ENCODE measurements at regions not wholly inside any gene's neighbourhood (a gene's known extent, or its start where the extent isn't known, plus 50 kb on each side); places are given as distances from the start of the nearest gene placed in this dataset.

DNA sequence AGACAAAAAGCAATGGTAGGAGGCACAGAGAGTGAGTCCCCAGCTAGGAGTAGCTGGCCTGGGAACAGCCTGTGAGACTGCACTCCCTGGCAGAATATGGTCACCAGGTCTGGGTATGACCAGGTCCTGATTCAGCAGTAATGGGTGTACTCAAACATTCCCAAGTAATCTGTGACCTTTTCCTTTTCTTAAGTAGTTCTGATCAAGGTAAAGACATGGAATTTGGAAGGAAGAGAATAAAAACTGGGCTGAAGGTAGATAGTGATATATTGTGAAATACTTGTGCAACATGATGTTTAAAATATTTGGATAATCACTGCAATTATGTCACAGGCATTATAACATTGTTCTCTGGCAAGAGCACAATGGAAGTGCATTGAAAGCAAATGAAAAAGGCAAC, 147.2 kb upstream of the DPYD start:
- no peak for DNase-seq (ENCODE audit: low read depth in 2 of 2)

- no peak for DNase-seq (ENCODE audit: low read depth in 2 of 2)
Observed at GRCh38 chr1:98066911-98067310, 146.1 kb upstream of the DPYD start.

DNA sequence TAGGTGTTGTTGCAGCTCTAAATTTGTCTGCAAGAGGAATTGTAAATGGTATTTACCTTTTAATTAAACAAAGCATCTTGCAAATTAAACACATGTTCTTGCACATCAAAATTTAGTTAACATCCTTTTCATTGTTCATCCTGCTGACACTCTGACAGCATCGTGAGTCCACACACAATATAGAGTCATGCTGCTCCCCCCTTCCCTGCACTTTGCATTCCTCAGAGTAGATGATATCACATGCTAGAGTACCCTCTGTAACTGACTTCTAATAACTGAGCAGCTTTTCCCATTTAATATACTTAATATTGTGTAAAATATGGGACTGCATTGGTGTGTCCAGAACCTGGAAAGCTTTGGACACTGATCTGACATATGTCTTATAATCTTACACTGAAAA, 138.8 kb upstream of the DPYD start:
- DNase-seq (ENCODE audit: low read depth in 2 of 2): no peak

DNA sequence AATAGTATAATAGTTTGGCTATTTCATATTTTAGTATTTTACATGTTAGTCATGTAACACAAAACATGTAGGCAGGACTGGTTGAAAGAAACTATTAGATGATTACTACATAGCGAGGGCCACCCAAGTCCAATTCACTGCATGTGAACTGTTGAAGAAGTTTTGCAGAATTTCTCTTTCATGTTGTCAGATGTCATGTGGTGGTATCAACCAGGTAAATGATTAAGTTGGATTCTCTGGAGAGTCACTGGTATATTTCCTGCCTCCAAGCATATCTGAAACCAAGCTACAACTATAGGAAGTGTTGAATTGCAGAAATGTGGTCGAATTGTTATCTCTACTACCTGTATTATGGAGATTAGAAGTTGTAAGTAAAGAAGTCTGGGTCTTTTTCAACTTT, 137.8 kb upstream of the DPYD start:
- DNase-seq (ENCODE audit: low read depth in 2 of 2): no peak

DNA sequence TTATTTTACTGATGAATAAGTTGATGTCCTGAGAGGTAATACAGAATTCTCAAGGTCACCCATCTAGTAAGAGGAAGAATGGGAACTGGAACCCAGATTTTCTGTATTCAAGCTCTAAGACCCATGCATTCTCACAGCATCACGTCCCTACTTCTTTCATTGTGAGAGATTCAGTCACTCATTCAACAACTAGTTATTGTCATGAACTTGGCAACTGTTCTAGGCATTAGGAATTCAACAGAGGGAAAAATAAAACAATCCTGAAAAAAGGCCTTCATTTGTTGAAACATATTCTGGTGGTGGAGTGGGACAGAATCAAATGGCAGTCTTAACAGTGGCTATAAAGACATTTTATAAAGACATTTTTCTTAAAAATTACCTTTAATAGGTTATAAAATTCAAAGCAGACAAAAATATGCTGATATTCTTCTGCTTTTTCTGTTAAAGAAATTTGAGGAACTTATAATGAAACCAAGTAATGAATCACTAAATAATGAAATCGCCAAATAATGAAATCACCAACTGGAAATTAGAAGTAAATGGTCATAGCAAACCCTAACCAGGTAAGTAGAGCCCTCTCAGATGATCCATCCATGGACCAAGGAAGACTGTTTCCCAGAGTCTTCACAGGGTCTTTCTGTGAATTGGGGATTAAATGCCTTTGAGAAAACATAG, 136.5 kb upstream of the DPYD start:
- no peak for DNase-seq (ENCODE audit: low read depth in 2 of 2)

- DNase-seq (ENCODE audit: low read depth in 2 of 2): no peak
Observed at GRCh38 chr1:98056781-98057180, 135.9 kb upstream of the DPYD start.

GRCh38 chr1:98055457-98055856, 134.6 kb upstream of the DPYD start:
- DNase-seq (ENCODE audit: low read depth in 2 of 2): no peak

- DNase-seq (ENCODE audit: low read depth in 2 of 2): no peak
Observed at GRCh38 chr1:98054786-98055185, 134.0 kb upstream of the DPYD start.

DNA sequence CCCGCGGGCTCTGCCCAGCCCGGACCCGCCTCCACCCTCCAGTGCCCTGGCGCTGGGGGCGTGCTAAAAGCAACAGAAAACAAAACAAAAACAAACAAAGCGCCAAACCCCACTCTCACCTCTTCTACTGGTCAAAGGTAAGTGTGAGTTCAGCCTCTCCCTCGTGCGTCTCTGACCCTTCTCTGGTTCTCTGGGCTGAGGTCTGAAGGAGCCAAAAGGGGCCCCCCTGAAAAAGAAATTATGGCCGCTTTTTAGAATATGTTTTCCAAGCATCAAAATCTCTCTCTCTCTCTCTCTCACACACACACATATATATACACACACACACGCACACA, 133.5 kb upstream of the DPYD start:
- no peak for DNase-seq (ENCODE audit: low read depth in 2 of 2)

DNA sequence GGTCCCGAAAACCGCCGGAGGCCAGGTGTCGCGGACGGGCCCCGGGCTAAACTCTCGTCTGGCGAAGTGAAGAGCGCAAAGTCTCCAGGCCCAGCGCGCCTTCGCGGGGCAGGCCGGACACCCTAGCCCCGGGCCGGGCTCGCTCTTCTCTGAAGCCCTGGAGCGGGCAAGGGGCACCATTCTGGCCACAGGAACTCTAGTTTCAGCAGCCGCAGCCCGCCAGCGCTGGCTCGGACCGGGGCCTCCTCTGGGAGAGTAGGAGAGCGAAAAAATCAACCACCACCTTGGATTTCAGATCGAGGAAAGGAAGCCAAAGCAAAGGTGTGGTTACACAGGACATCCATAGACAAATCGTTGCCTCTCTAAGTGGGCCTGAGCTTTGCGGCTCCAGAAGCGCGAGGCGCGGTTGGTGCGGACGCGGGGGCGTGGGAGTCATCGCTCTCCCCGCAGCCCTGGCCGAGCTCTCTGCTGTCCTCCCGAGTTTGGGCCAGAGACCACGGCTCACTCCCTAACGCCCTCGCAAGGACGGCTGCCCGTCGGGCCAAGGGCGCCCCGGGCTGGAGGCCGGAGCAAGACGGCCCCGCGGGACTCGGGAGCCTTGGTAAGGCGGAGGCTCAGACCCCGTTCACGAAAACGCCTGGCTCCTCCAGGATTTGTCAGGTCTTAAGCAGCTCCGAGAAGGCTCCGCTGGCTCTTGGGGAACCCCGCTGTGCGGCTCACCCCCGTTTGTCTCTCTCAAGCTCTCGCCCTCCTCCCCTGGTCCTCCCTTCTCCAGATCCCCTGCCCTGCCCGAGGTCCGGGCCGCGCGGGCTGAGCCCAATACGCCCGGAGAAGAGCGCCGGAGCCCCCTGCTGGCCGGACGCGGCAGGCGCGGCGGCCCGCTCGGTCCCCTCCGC, 132.9 kb upstream of the DPYD start:
- DNase-seq (ENCODE audit: low read depth in 2 of 2): peak in 1 of 2 donors; percentile 39

DNA sequence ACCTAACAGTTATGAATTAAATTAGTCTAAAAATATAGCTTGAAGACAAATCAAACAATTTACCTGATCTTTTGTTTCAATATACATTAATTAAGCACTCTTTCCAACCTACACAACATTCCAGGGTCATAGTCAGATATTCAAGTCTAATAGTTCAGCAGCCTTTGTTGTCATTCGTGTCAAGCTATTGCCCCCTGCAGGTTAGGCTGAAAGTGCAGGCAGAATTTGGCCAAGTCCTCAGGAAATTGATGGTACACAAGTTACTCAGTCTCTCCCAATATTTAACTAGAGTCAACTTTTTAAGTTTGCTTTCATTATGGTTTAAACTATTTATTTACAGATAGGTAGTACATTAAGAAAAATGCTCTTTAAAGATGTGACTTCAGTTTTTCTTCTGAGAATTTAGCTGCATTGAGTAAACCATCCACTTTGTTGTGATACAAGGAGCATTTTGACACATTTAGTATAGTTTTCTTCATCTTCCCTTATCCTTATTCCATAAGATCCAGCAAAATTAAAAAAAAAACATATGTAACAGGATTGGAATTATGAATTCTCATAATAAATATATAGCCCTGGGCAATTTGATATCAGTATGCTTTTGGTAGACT, 130.3 kb upstream of the DPYD start:
- DNase-seq (ENCODE audit: low read depth in 2 of 2): peak in 1 of 2 donors; percentile 62

DNA sequence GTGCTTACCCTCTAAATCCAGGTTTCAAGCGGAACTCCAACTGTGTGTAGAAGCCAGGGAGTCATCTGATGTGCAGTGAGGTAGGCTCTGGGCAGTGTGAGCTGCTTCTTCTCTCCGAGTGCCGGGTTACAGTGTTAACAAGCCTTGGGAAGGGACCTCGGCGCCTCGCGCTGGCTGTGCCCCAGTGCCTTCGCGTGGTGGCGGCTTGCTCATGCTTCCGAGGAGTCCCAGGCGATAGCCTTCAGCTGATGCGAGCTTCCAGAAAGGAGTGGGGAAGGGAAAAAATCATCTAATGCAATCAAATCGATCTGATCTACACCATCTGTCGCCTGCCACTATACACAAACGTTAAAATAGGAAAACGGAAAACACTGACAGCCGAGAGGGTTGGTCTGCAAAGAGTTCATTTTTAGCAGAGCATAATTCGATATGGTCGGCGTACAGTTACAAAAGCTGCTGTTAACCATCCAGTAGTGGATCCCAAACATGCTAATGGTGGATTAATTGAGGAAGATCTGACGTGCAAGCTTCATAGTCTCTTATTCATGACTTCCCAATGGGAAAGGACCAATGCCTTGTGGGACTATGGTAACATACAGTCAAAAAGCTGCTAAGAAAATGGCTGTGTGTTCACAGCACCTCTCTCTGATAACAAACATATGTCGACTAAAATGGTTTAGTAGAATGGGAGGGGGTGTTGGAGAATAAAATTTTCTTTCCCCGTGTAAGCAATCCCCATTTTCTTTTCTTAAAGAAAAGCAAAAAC, 128.7 kb upstream of the DPYD start:
- no peak for DNase-seq (ENCODE audit: low read depth in 2 of 2)

GRCh38 chr1:98048751-98049325, 128.0 kb upstream of the DPYD start:
- no peak for DNase-seq (ENCODE audit: low read depth in 2 of 2)

GRCh38 chr1:98048244-98048643, 127.4 kb upstream of the DPYD start:
- DNase-seq (ENCODE audit: low read depth in 2 of 2): peak in 1 of 2 donors; percentile 50

DNA sequence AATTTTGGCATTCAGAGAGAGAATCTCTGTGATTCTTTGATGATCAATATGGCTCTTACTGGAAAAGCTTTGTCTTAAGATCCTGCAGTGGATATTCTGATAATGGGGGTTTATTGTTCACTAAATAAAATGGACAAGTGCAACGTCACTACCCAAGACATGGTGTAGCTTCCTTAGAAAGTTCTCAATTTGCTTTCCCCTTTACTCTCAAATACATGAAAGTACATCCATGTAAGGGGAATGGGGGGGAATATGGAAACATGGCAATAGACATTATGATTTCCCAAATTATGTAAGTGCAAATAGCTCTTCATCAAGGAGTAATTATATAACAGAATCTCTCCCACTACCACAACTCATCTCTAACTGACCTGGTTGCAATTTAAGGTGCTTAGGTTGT, 126.3 kb upstream of the DPYD start:
- no peak for DNase-seq (ENCODE audit: low read depth in 2 of 2)

- DNase-seq (ENCODE audit: low read depth in 2 of 2): no peak
Observed at GRCh38 chr1:98045767-98046641, 125.2 kb upstream of the DPYD start.

DNA sequence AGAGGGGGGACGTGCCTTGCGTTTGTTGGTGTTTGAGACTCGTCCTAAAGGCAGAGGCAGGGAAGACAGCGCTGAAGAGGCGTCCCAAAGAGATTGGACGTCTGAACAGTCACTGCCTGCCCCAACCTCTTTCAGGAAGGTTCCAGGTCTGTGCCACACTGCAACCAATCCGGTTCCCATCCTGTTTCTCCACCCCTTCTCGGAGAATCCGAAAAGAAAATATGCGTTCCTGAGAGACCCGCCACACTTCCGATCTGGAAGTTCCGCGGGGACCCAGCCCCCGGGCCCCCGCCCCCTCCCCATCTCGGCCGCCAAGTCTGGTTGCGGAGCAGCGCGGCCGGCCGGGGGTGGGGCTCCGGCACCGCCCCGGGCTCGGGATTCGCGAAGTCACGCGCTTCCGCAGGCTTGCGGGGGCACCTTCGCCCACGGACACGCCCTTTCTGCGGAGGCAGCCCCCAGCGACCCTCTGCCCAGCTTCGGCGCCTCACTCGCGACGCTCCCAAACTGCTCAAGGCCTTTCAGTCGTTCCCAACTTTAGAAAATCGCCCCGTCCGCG, 124.5 kb upstream of the DPYD start:
- DNase-seq (ENCODE audit: low read depth in 2 of 2): no peak

DNA sequence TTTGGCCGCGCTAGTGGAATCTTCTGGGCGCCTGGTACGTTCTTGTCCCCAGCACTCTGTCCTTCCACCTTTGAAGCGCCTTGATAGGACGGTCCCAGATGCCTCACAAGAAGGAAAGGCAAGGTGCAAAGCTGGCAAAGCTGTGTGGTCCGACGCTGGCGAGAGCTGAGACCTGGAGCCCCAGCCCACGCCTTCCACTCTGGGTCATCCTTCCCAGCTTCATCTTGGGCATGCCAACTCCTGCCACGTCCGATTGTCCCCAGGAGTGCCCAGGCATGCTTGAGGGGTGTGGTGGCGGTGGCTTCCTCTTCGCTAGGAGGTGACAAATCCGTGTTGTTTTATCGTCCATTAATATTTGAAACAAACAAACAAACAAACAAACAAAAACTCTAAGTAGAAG, 123.9 kb upstream of the DPYD start:
- DNase-seq (ENCODE audit: low read depth in 2 of 2): no peak

DNA sequence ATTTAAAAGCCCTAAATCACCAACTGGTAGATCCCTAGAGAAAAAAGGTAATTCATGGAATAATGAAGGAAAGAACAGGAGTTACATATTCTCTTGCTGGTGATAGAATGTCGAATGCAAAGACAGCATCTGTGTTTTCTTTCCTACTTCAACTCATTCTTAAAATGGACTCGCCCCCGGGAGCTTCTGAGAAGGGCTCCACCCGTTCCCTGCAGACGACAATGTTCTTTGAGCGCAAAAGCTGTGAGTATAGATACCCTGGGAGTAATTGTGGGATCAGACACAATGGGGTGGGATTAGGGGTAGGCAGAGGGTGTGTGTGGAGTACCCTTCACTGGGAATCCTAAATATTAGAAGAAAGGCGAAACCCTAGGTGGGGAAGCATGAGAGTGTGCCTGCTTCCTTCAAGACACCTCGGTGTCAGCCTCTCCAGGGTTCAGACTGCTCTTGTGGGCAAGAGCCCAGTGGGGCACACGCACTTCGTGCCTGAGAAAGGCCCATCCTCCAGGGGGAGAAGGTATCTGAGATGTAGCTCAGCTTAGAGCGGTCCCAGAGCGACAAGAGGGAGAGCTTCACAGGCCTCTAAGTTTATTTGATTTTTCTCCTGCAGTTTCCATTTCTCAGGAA, 123.3 kb upstream of the DPYD start:
- no peak for DNase-seq (ENCODE audit: low read depth in 2 of 2)

GRCh38 chr1:98035602-98036002, 114.8 kb upstream of the DPYD start:
- no peak for DNase-seq (ENCODE audit: low read depth in 2 of 2)

Measured in stimulated activated CD4-positive, alpha-beta T cell treated with anti-CD3 and anti-CD28 coated beads, Interleukin-1b, Interleukin-23, amount 100 ng/mL, for 1 hour (primary cell).